ENCODE measurements at regions not wholly inside any gene's neighbourhood (a gene's known extent, or its start where the extent isn't known, plus 50 kb on each side); places are given as distances from the start of the nearest gene placed in this dataset.

GRCh38 chr7:25279705-25280104 lies 51.4 kb upstream of the NPVF start:
- no peak for DNase-seq

DNA sequence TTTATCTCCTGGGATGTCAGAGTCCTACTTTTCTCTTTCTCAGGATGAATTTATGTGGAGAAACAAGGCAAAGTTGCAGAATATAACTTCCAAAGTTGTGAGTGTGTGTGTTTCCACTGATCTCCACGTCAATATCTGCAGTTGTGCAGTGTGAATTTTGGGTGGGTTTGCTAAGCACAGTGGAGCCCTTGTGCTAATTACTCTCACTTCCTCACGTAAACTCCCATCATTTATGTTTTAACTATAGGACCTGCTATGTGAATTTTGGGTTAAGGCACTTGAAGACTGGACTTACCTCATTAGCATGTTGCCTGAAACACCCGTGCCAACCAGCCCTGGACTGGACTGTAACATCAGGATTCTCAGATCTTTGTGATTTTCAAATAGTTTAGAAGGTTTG lies 51.9 kb upstream of the NPVF start:
- no peak for DNase-seq

DNA sequence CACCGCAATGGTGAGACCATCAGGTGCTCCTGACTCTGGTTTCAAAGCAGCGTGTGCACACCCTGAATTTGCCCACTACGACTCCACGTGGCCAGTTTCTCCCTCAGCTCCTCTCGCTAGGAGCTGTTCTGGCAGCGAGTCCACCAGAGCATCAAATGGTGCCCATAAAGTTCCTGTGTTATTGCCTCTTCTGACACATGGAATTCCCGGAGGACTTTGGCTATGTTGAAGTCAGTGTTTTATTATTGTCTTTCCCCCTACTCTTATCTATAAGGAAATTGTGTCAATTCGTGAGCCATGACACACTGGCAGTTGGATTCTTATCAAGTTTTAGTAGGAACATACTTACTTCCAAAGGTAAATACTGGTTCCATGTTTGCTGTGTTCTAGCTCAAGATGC lies 53.9 kb upstream of the NPVF start:
- no peak for DNase-seq

DNA sequence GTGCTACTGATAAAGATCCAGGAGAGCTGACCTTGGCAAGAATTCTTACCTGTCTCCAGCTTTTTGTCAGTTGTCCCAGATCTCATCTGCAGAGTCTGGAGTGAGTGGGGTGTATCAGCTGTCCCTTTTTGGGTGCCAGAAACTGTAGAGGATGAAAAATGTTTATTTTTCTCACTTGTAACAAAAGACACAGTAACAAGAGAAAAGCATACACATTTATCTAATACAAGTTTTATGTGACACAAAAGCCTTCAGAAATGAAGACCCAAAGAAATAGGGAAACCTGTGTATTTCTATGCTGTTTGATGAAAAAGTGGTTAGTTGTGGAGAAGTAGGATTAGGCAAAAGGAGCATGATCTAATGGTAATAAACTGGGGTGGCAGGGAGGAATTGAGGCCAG lies 58.5 kb upstream of the NPVF start:
- DNase-seq = no peak

GRCh38 chr7:25287291-25287690 lies 59.0 kb upstream of the NPVF start:
- DNase-seq = no peak

GRCh38 chr7:25288556-25289307 lies 60.4 kb upstream of the NPVF start:
- no peak for DNase-seq

DNA sequence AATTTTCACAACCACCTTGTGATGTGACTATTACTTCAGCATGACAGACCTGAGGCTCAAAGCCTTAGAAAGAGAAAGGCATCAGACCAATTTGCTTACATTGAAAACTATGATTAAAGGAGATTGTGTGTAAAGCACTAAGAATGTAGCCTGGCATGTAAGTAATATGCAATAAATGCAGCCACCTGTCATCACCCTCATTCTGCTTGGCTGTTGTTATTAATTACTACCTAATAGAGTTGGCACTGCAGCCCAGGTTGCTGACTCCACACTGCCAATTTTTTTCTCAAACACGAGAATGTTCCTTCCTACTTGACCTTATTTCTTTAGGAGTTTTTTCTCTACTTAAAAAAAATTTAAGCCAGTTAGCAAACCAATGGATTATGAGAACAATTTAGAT lies 61.2 kb upstream of the NPVF start:
- DNase-seq = no peak

DNA sequence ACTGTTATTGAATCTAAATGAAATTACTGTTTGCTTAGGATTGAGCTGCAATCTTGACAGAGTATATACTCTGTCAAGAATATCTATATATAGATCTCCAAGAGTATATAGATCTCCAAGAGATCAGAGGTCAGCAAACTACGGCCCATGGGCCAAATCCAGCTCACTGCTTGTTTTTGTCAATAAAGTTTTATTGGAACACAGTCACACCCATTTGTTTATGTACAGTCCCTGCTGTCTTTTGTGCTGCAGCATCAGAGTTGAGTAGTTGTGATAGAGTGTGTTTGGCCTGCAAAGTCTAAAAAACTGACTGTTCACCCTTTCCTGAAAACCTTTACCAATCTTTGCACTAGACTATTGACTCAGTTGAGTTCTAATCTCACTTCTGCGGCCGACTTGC lies 66.3 kb upstream of the NPVF start:
- no peak for DNase-seq

GRCh38 chr7:25295387-25295786 lies 67.1 kb upstream of the NPVF start:
- DNase-seq = no peak

DNA sequence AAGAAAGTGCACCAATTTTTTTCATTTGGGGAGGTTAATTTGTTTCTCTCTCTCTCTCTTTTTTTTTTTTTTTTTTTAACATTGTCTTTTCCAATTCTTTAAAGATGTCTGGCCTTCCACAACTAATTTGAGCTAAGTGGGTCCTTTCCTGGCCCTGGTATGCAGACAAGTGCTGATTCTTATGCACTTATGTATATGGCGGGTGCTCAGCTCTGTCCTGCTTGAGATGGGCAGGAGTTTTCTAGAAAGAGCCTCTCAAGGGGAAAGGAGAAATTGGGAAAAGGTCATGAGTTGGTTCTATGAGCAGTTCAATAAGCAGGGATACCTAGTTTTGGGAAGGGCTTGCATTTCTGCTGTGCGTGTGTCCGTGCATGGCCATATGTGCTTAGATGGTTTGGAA lies 67.8 kb upstream of the NPVF start:
- DNase-seq = no peak

DNA sequence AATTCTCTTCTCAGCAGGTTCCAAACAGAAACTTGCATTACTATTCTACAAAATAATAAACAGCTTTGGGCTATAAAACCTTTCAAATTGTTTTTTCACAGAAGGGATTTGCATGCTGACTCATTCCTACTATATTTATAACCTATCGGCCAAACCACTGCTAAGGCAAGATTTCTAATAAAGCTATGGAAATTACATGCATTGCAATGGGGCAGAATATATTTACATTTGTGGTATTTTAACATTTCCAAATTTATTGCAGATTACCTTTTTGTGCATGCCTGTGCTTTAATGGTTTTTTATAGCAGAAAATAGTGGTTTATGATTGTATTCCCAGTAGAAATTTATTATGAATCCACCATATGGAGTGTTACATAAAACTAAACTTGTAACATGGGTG lies 69.0 kb upstream of the NPVF start:
- no peak for DNase-seq

DNA sequence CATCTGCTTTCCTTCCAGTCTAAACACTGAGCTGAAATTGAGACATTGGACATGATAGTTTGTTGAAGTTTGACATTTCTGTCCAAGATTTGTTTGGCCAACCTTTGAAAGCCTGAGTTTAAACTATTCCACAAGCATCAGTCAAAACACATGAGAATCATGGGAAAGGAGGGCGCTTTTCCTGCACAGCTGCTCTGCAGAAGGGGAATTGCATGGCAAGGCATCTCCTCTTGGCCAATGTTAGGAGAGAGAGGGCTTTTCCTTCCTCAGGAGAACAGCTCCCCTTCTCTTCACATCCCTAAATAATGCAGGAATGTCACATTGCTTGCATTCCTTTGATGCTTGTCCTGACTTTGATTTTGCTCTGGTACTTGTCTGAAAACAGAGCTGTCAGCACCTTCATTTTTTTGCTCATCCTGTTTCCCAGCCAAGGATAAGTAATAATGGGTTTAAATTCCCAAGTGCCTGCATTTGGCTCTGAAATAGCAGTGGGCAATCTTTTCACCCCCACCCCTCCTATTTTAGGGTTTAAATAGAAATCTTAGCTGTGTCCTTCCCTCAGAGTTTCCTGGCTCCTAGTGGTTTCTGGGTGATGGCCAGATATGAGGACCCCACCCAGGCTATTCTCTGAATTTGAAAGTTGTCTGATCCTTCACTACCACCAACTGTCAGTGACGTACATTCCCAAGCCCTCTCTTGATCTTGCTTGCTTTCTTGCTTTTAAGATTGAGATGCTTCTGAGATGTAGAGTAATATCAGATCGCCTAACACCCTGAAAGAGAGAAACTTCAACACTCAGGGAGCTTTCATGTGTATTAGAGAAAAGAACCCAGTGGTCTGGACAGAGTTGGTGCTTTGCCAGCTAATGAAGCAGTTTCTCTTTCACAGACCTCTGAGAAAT lies 75.2 kb upstream of the NPVF start:
- DNase-seq = no peak

DNA sequence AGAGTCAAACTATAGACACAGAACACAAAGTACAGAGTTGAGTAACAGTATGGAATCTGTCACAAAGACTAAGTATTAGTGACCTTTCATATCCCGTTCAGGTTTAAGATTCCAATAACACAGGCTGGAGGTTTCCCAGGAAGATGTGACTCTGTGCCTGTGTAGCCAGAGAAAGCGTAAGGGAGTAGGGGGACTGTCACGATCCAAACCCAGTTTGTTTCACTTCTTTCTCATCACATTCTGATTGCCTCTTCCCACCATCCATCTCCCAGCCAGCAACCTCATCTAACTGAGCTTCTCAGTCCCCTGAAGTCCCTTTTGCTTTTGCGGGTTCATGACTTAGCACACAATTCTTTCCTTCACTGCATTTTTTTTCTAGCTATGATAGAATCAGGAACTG lies 76.4 kb upstream of the NPVF start:
- no peak for DNase-seq

- no peak for DNase-seq
Measured at GRCh38 chr7:25305831-25306230, 77.5 kb upstream of the NPVF start.

GRCh38 chr7:25307624-25308023 lies 79.3 kb upstream of the NPVF start:
- DNase-seq = no peak

- no peak for DNase-seq
Measured at GRCh38 chr7:25308246-25308645, 80.0 kb upstream of the NPVF start.

DNA sequence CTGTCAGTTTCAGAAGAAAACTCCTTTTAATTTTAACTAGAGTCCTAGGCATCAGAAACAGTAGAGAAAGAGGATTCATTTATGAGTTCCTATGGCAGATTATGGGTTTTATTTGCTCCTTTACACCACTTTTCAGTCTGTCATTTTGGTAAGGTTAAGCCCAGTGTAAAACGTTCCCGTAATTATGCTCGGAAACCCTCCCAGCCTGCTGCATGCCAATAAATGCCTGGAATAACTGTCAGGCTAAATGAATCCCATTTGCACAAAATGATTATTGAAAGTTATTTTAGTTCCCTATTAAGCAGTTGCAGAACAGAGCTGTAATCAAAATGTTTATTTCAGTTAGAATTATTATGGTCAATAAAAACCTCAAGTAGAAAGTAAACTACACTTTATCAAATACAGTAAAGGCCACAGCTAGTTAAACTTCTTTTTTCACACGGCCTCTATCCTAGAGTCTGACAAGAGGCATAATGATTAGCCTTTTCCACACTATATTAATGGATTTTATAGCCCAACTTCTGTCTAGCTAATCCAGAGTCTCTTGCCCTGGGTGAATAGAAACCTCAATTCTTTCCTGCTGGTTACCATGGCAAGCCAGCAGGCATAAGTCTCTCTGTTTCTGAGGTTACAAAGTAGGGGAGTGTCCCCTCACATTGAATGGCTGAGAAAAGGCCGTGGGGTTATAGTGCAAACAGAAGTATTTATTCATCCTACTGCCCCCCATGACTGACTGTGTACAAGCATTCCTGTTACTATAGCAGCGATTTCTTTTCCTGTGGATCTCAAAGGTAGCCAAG lies 80.8 kb upstream of the NPVF start:
- DNase-seq = no peak

GRCh38 chr7:25310896-25311295 lies 82.6 kb upstream of the NPVF start:
- no peak for DNase-seq

DNA sequence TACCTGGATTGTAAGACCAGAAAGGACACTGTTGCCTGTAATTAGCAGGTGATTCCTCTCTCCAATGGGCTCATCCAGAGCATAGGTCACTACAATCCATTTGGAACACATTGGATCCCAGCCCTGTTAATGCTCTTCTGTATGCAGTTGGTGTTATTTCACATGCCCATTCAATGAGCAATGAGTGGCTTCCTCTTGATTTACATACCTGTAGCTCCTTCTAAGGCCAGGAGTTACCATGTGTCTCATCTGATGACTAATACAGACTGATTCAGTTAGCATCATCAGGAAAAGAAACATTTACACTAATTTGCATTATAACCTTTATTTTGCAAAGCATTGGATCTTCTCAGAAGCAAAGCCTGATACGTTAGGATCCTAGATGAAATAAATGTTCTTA lies 83.1 kb upstream of the NPVF start:
- no peak for DNase-seq

DNA sequence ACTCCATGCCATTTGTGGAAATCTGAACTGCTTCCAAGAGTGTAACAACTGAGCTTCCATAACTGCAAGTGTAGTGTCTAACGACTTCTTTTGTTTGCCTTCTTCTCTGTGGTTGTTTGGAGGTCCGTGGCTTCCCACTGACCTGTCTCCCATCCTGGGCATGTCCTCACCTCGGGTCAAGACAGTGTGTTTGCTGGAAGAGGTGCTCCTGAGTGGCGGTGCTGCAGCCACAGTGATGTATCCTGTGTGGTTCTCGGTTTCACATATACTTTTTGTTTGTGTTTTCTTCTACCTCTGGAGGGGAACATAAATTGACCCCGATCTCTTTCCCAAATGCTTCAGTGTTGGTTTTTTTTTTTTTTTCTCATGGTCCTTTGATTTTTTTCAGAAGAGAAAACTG lies 84.7 kb upstream of the NPVF start:
- DNase-seq = no peak

DNA sequence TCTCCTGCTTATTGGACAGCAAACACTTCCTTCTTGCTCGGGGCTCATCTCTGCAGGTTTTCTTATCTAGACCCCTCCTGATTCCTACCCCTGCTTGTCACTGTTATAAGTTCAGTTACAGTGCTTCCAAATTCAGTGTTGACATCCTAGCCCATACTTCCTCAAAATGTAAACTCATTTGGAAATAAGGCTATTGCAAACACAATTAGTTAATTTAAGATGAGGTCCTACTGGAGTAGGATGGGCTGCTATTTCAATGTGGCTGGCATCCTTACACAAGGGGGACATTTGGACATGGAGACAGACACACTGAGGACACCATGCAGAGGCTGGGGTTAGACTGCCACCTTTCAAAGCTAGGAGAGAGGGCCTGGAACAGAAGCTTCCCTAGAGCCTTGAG lies 85.2 kb upstream of the NPVF start:
- DNase-seq = no peak

DNA sequence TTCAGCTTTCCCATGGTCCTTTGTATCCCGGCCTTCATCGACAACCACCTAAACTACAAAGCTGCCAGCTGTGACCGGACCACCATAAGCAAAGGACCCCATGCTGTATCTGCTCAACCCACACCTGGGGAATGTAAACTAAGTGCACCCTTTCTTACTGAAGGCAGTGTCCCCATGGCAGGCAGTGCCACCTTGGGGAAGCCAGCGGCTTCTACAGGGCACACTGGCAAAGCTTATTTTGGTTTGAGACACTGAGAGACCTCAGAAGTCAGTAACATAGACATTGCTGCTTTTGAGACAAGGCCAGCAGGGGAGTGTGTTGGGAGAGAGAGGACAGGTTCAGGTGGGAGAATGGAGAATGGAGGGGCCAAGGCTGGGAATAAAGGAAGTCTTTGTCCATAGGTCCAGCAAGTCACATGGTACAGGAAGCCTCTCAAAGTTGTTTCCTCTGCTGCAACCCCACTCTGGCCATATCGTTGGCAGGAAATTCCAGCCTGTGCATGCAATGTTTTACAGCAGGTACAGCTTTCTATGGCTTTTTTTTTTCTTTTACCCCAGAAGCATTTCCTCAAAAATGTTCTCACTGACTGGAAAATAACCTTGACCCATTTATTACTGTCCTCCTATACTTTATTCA lies 85.9 kb upstream of the NPVF start:
- no peak for DNase-seq

DNA sequence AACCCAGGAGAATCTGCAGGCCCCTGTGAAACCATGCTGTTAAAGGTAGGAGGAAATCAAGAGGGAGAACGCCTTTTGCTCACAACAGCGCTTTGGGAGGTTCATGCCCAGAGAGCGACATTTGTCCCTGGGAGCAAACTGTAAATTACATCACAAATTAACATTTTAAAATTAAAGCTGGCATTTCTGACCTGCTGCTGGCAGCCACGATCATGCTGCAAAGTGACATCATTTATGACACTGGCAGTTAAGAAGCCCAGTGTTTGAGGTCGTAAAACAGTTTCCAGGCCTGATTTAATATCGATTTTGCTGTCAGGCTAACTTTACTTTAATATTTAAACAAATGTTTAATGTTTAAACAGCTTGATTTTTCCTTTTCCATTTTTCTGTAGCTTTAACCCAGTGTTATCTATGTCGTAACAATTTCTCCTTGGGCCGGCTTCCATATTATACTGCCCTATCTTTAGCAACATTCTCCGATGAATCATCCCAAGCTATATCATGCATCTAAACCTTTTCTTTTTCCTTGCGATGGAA lies 86.5 kb upstream of the NPVF start:
- DNase-seq = no peak
